SU-DHL-6 (cell line): ENCODE measurements at regions not wholly inside any gene's neighbourhood (a gene's known extent, or its start where the extent isn't known, plus 50 kb on each side); places are given as distances from the start of the nearest gene placed in this dataset.

Experiments used
- CTCF ChIP-seq: fragments of 200-600 bp; sonication (generic); IDR thresholded peaks from one replicate; pipeline ENCODE4 v1.5.1; 2017; ENCODE audit warnings: antibody characterized with exemption, mild to moderate bottlenecking, low read length, moderate library complexity; ENCODE audit not compliant: insufficient read depth, poor library complexity, severe bottlenecking
- EZH2phosphoT487 ChIP-seq: fragments of 200-600 bp; sonication (generic), shearing (Covaris generic); conservative IDR thresholded peaks from 2 replicates; pipeline ENCODE4 v1.6.1; 2018; ENCODE audit warnings: mild to moderate bottlenecking, antibody characterized with exemption, low read length, moderate library complexity, mixed read lengths

- no peak for TF ChIP-seq CTCF
- no peak for TF ChIP-seq EZH2phosphoT487
Measured at GRCh38 chr10:36280321-36280741, 638.2 kb upstream of the FZD8 start.
